GM19324 (cell line): ENCODE measurements at regions not wholly inside any gene's neighbourhood (a gene's known extent, or its start where the extent isn't known, plus 50 kb on each side); places are given as distances from the start of the nearest gene placed in this dataset.
"Not testable (repeated sequence)": the region's sequence is repeated elsewhere in the genome, so short reads cannot be mapped to it uniquely, and the experiment has no call there.

Experiments
- ATAC-seq: cut with Tn5 transposase; IDR thresholded peaks from one replicate; pipeline ENCODE4 v1.9.1; 2021; ENCODE audit warnings: mild to moderate bottlenecking, moderate library complexity; ENCODE audit not compliant: unreplicated experiment, low FRiP score

- not testable (repeated sequence) for ATAC-seq
Measured at GRCh38 chr14:105768039-105768438, 241.7 kb downstream of the TMEM121 start.

DNA sequence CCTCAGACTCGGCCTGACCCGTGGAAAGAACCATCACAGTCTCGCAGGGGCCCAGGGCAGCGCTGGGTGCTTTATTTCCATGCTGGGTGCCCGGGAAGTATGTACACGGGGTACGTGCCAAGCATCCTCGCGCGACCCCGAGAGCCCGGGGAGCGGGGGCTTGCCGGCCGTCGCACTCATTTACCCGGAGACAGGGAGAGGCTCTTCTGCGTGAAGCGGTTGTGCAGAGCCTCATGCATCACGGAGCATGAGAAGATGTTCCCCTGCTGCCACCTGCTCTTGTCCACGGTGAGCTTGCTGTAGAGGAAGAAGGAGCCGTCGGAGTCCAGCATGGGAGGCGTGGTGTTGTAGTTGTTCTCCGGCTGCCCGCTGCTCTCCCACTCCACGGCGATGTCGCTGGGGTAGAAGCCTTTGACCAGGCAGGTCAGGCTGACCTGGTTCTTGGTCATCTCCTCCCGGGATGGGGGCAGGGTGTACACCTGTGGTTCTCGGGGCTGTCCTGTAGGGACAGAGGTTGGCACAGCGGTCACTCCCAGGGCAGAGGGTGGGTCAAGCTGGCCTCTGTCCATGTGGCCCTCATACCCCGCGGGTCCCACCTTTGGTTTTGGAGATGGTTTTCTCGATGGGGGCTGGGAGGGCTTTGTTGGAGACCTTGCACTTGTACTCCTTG lies 242.8 kb downstream of the TMEM121 start:
- not testable (repeated sequence) for ATAC-seq

- ATAC-seq: not testable (repeated sequence)
Measured at GRCh38 chr14:105770619-105771216, 244.3 kb downstream of the TMEM121 start.

DNA sequence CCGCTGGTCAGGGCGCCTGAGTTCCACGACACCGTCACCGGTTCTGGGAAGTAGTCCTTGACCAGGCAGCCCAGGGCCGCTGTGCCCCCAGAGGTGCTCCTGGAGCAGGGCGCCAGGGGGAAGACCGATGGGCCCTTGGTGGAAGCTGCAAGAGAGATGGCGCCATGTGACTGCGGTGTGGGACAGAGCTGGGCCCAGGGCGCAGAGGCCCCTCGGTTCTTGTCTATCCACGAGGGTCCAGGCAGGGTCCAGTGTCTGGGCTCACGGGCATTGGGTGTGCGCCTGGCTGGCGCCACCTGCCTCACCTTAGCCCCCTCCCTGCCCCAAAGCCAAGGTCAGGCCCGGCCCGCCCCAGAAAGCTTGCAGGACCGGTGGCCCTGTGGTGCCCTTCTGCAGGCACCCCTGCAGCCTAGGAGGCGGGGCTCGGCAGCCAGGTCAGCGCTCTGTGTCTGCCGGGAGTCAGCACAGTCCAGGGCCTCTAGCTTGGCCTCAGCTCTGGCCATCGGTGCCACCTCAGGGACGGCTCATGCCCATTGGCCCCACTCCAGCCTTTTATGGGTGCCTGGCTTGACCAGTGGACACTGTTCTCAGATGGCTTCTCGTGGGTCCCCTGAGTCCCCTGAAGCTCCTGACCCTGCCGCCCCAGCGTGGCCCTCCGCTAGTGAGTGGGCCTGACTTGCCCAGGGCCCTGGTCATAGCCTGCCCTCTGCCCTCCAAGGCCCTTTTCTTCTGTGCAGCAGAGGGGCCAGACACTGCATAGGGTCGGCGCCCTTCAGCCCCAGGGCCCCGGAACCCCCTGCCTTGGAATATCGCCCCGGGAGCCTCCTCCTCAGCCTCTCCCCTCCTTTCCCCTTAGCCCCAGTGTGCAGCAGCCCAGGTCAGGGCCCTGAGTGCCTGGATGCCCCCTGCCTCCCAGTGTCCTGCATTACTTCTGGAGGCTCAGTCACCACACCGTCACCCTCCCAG lies 245.2 kb downstream of the TMEM121 start:
- not testable (repeated sequence) for ATAC-seq

- not testable (repeated sequence) for ATAC-seq
Measured at GRCh38 chr14:105772710-105773250, 246.4 kb downstream of the TMEM121 start.

- no peak for ATAC-seq
Measured at GRCh38 chr14:105773584-105773983, 247.2 kb downstream of the TMEM121 start.

DNA sequence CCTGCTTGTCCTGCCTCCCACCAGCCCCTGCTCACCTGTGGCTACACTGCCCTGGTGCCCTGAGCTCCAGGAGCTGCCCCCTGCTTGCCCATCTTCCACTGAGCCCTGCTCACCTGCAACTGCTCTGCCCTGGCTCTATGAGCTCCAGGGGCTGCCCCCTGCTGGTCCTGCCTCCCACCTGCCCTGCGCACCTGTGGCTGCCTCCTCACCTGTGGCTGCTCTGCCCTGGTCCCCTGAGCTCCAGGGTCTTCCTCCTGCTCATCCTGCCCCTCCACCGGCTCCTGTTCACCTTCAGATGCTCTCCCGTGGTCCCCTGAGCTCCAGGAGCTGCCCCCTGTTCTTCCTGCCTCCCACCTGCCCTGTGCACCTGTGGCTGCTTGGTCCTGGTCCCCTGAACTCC lies 247.6 kb downstream of the TMEM121 start:
- no peak for ATAC-seq

DNA sequence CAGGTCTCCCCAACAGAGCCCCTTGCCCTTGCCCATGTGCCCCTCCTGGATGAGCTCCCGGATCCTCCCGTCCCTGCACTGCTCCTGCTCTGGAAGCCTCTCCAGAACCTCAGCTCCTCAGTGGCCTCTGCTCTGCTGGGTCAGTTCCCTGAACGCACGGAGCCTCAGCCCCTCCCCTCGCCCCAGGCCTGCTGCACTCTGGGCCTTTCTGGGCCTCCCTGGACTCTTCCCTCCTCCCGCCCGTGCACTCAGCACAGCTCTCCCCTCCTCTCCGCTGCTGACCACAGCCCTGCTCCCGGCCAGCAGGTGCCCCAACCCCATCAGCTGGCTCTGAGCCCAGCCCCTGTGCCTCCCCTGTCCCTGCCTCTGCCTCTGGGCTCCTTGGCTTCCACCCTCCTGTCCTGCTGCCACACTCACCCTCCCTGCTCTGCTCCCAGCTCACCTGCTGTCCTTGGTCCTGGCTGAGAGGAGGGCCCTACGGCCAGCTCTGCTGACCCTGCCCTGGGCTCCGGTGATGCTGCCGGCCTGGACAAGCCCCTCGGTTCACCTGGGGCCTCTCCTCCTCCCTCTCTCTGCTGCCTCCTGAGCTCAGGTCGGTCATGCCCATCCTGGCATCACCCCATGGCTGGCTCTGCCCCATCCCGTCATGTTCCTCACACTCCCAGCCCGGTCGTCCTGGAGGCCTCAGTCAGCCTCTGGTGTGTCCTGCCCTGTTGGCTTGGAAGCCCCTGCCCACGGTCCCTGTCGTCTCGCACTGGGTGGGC lies 248.4 kb downstream of the TMEM121 start:
- not testable (repeated sequence) for ATAC-seq

- ATAC-seq: not testable (repeated sequence)
Measured at GRCh38 chr14:105775349-105775923, 249.1 kb downstream of the TMEM121 start.

- ATAC-seq: not testable (repeated sequence)
Measured at GRCh38 chr14:105776112-105776511, 249.7 kb downstream of the TMEM121 start.

DNA sequence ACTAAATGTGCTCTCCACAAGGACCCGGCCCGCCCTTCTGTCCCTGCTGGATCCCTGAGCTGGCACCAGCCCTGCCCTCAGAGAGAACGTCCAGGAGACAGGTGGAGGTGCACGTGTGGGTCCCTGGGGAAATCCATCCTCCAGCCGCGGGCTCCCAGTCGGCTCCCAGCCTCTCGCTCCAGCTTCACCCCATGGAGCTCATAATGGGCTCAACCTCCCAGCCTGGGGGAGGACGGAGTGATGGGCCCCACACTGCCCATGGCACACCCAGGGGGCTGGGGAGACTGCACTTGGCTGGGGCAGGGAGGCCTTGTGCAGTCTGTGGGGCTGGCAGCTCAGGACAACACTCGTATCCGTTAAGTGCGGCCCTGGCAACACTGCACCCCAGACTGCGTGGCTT lies 250.5 kb downstream of the TMEM121 start:
- no peak for ATAC-seq

DNA sequence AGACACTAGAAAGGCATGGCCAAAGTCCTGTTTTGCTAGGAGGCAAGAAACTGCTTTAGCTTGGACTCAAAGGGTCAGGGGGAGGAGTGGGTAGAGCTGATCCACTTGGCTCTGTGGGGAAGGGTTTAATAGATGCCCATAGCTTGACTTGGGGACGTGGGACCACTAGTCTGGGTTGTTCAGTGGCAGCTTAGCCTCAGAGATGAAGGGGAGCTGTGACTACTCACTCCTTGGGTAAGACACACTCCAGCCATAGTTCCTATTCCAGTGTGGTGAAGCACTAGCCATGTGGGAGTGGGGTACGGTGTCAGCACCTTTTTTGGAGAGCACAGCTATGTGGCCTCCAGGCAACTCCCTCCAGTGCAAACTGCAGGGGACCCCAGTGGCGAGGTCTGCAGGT lies 257.3 kb downstream of the TMEM121 start:
- no peak for ATAC-seq

DNA sequence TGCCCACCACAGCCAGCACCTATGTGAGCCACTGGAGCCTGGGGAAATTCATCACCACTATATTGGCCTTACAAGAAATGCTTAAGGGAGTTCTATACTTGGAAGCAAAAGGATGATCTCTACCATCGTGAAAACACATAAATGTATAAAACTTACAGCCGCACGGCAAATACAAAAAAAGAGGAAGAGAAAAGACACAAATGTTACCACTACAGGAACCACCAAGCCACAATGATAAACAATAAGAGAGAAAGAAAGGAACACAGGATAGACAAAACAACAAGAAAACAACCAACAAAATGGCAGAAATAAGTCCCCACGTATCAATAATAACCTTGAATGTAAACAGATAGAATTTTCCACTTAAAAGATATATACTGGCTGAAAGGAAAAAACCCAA lies 267.5 kb downstream of the TMEM121 start:
- ATAC-seq: no peak

DNA sequence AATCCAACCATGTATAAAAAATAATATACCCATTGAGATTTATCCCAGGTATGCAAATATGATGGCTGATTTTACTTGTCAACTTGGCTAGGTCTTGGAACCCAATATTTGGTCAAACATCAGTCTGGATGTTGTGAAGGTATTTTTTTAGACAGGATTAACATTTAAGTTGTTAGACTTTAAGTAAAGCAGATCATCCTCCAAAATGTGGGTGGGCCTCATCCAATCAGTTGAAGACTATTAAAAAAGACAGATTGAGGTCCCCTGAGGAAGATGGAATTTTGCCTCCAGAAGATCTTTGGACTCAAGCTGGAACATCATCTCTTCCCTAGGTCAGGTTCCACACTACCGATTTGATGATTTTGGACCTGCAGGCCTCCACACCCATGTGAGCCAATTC lies 271.2 kb downstream of the TMEM121 start:
- no peak for ATAC-seq

GRCh38 chr14:105805701-105806100 lies 279.3 kb downstream of the TMEM121 start:
- no peak for ATAC-seq

DNA sequence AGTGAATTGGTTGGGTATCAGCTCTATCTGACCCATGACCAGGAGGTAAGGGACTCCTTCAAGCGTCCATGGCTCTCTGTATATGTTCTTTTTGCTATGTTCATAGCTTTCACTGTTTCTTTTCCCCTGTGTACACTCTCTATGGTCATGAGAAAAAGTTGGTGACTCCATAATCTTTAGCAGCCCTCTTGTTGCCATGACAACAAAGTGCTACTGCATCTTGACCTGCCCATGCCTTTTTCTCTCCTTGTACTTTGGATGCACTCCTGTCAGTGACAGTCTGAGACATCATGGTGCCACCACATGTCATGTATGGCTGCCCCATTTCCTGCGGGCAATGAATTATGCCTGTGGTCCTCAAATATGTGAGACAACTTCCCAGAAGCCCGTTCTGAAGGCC lies 280.2 kb downstream of the TMEM121 start:
- no peak for ATAC-seq

DNA sequence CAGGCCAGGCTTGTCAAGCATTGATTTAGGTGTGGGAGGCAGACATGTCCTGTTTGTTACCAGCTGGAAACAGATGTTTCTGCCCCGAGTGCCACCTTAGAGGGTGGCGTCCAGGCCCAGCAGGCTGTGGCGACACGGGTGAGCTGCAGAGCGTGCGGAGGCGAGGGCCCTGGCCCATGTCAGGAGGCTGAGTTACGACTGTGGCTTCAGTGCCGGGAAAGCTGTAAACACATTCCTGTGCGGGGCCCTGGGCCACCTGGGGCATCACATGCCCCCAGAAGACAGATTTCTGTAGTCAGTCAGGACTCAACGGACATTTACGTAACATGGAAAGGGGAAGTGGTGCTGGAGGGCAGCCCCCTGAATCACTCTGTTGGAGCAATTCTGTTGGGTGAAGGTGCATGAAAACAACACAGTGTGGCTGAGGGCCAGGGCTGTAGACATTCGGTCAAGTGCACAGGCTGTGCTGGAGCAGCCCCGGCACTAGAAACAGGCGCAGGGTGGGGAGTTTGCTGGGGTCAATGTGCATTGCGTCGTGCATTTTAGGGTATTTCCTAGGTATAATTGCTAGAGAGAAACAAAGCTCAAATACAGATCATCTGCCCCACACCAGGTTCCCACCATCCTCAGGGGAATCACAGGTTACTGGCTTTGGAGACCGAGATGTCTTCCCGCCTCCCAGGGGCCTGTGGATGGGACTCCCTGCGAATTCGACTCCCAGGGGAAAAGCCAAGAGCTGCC lies 291.8 kb downstream of the TMEM121 start:
- ATAC-seq: peak; percentile 79

DNA sequence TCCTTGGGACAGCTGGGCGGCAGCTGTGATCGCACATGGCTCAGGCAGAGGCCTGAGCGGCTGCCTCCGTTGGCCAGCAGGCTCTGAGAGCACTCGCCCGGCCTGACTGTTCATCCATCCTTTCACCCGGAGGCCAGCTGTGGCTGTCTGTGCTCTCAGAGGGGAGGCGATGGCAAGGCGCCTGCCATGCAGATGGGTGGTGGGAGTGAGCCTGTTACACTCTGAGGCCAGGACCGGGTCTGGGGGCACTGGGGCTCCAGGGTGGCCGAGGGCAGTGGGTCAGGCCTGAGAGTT lies 292.3 kb downstream of the TMEM121 start:
- no peak for ATAC-seq

GRCh38 chr14:105830171-105830570 lies 303.8 kb downstream of the TMEM121 start:
- no peak for ATAC-seq
